NCI-H2227 (cell line): ENCODE measurements at regions not wholly inside any gene's neighbourhood (a gene's known extent, or its start where the extent isn't known, plus 50 kb on each side); places are given as distances from the start of the nearest gene placed in this dataset.

Experiments used
- DNase-seq: peaks from one replicate; lab custom pipeline; 2025; ENCODE audit not compliant: unreplicated experiment; lab: John Stamatoyannopoulos, UW

- no peak for DNase-seq
These were observed 588.2 kb downstream of the HTR1A start for GRCh38 chr5:63374085-63374484.

GRCh38 chr5:63351164-63351563, 611.1 kb downstream of the HTR1A start:
- no peak for DNase-seq

GRCh38 chr5:63346451-63346850, 615.8 kb downstream of the HTR1A start:
- DNase-seq: no peak

GRCh38 chr5:63341442-63341841, 620.8 kb downstream of the HTR1A start:
- DNase-seq: no peak

GRCh38 chr5:63323926-63324325, 638.3 kb downstream of the HTR1A start:
- no peak for DNase-seq

- no peak for DNase-seq
These were observed 647.7 kb downstream of the HTR1A start for GRCh38 chr5:63314551-63314950.

GRCh38 chr5:63310644-63311043, 651.6 kb downstream of the HTR1A start:
- DNase-seq: no peak

GRCh38 chr5:63306909-63307308, 655.3 kb downstream of the HTR1A start:
- no peak for DNase-seq

- DNase-seq: no peak
These were observed 668.9 kb downstream of the HTR1A start for GRCh38 chr5:63293317-63293716.

GRCh38 chr5:63286724-63287123, 675.5 kb downstream of the HTR1A start:
- DNase-seq: no peak

- DNase-seq: no peak
These were observed 684.8 kb downstream of the LRRC70 start for GRCh38 chr5:63263411-63263810.

GRCh38 chr5:63262185-63262981, 683.8 kb downstream of the LRRC70 start:
- DNase-seq: no peak

- DNase-seq: no peak
These were observed 683.1 kb downstream of the LRRC70 start for GRCh38 chr5:63261695-63262094.

- DNase-seq: no peak
These were observed 677.0 kb downstream of the LRRC70 start for GRCh38 chr5:63255594-63255993.

- no peak for DNase-seq
These were observed 672.3 kb downstream of the LRRC70 start for GRCh38 chr5:63250939-63251338.

GRCh38 chr5:63249960-63250359, 671.3 kb downstream of the LRRC70 start:
- DNase-seq: no peak

- no peak for DNase-seq
These were observed 669.0 kb downstream of the LRRC70 start for GRCh38 chr5:63247651-63248050.

GRCh38 chr5:63245271-63245670, 666.7 kb downstream of the LRRC70 start:
- DNase-seq: no peak

GRCh38 chr5:63240063-63240755, 661.6 kb downstream of the LRRC70 start:
- no peak for DNase-seq

- no peak for DNase-seq
These were observed 655.3 kb downstream of the LRRC70 start for GRCh38 chr5:63233911-63234310.

GRCh38 chr5:63233361-63233760, 654.7 kb downstream of the LRRC70 start:
- DNase-seq: no peak

- no peak for DNase-seq
These were observed 652.1 kb downstream of the LRRC70 start for GRCh38 chr5:63230754-63231153.

GRCh38 chr5:63228154-63228553, 649.5 kb downstream of the LRRC70 start:
- DNase-seq: no peak
